Glutamatergic neuron (in vitro differentiated cells): ENCODE measurements at regions not wholly inside any gene's neighbourhood (a gene's known extent, or its start where the extent isn't known, plus 50 kb on each side); places are given as distances from the start of the nearest gene placed in this dataset.

Experiments used
- DNase-seq: peaks from one replicate; pipeline ENCODE4 v3.0.0; 2022
- H3K27ac Mint-ChIP-seq: one replicate; pipeline ENCODE4 v1.8.0; 2020; ENCODE audit warnings: mild to moderate bottlenecking, mixed read lengths, inconsistent platforms; ENCODE audit not compliant: unreplicated experiment
- H3K27me3 Mint-ChIP-seq: one replicate; pipeline ENCODE4 v1.8.0; 2020; ENCODE audit warnings: mild to moderate bottlenecking, moderate library complexity, mixed read lengths, inconsistent platforms; ENCODE audit not compliant: unreplicated experiment
- H3K36me3 Mint-ChIP-seq: one replicate; pipeline ENCODE4 v1.8.0; 2020; ENCODE audit warnings: mild to moderate bottlenecking, mixed read lengths, inconsistent platforms; ENCODE audit not compliant: unreplicated experiment
- H3K4me1 Mint-ChIP-seq: one replicate; pipeline ENCODE4 v1.8.0; 2020; ENCODE audit warnings: mild to moderate bottlenecking, low read depth, mixed read lengths, inconsistent platforms; ENCODE audit not compliant: unreplicated experiment
- H3K4me3 Mint-ChIP-seq: one replicate; pipeline ENCODE4 v1.8.0; 2020; ENCODE audit warnings: mild to moderate bottlenecking, mixed read lengths, inconsistent platforms; ENCODE audit not compliant: unreplicated experiment
- H3K9me3 Mint-ChIP-seq: one replicate; pipeline ENCODE4 v1.8.0; 2020; ENCODE audit warnings: mild to moderate bottlenecking, moderate library complexity, mixed read lengths, inconsistent platforms; ENCODE audit not compliant: unreplicated experiment
- TF ChIP-seq, protein P1 (sequence below): fragments of 200-600 bp; sonication (generic); IDR thresholded peaks from one replicate; pipeline ENCODE4 v1.5.0; 2021; ENCODE audit not compliant: partially characterized antibody, unreplicated experiment

DNA sequence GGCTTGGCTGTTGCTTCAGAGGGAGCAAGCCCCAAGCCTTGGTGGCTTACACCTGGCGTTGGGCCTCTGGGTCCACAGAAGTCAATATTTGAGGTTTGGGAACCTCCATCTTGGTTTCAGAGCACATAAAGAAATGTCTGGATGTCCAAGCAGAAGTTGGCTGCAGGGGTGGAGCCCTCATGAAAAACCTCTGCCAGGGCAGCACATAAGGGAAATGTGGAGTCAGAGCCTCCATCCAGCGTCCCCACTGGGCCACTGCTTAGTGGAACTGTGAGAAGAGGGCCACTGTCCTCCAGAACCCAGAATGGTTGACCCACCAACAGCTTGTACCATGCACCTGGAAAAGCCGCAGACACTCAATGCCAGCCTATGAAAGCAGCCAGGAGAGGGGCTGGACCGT lies 573.5 kb upstream of the ZWINT start:
- Mint-ChIP-seq H3K36me3 (peaks cover 6% of the 10 kb centered on the region), H3K4me1 (no peaks in the 10 kb centered on the region), H3K27me3 (no peaks in the 10 kb centered on the region), H3K27ac (no peak overlapping the region), H3K4me3 (no peak overlapping the region), H3K9me3 (peaks cover 3% of the 10 kb centered on the region)
- no peak for DNase-seq
- TF ChIP-seq, protein P1, sequence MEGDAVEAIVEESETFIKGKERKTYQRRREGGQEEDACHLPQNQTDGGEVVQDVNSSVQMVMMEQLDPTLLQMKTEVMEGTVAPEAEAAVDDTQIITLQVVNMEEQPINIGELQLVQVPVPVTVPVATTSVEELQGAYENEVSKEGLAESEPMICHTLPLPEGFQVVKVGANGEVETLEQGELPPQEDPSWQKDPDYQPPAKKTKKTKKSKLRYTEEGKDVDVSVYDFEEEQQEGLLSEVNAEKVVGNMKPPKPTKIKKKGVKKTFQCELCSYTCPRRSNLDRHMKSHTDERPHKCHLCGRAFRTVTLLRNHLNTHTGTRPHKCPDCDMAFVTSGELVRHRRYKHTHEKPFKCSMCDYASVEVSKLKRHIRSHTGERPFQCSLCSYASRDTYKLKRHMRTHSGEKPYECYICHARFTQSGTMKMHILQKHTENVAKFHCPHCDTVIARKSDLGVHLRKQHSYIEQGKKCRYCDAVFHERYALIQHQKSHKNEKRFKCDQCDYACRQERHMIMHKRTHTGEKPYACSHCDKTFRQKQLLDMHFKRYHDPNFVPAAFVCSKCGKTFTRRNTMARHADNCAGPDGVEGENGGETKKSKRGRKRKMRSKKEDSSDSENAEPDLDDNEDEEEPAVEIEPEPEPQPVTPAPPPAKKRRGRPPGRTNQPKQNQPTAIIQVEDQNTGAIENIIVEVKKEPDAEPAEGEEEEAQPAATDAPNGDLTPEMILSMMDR: no peak

- no peak for DNase-seq
- TF ChIP-seq, protein P1: no peak
- Mint-ChIP-seq H3K27ac (no peak overlapping the region), H3K9me3 (peaks cover 3% of the 10 kb centered on the region), H3K27me3 (no peaks in the 10 kb centered on the region), H3K36me3 (peaks cover 5% of the 10 kb centered on the region), H3K4me3 (no peak overlapping the region), H3K4me1 (no peaks in the 10 kb centered on the region)
These were observed 567.7 kb upstream of the ZWINT start for GRCh38 chr10:56928714-56929113.

DNA sequence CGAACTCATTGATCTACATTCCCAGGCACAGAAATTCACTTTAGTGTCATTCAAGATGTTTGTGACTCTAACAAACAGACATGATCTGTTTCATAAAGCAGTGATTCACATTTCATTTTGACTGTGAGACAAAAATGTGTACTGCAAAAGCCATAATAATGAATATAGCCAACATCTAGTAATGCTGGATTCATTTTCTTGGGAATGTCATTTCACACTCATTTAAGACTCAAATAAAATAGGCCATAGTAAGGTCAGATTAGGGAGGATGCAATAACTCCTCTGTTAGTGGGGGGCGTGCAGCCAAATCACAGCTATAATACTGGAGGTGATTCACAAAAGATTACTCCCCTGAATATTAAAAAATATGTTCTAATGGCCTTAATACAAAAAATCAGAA lies 566.6 kb upstream of the ZWINT start:
- Mint-ChIP-seq H3K4me1 (no peaks in the 10 kb centered on the region), H3K4me3 (no peak overlapping the region), H3K27me3 (no peaks in the 10 kb centered on the region), H3K9me3 (peaks cover 3% of the 10 kb centered on the region), H3K27ac (no peak overlapping the region), H3K36me3 (peaks cover 5% of the 10 kb centered on the region)
- TF ChIP-seq, protein P1: no peak
- DNase-seq: no peak

GRCh38 chr10:56920601-56921261 lies 559.7 kb upstream of the ZWINT start:
- Mint-ChIP-seq H3K36me3 (peaks cover 5% of the 10 kb centered on the region), H3K27ac (no peak overlapping the region), H3K9me3 (peaks cover 3% of the 10 kb centered on the region), H3K27me3 (no peaks in the 10 kb centered on the region), H3K4me3 (no peak overlapping the region), H3K4me1 (no peaks in the 10 kb centered on the region)
- TF ChIP-seq, protein P1: no peak
- DNase-seq: no peak

DNA sequence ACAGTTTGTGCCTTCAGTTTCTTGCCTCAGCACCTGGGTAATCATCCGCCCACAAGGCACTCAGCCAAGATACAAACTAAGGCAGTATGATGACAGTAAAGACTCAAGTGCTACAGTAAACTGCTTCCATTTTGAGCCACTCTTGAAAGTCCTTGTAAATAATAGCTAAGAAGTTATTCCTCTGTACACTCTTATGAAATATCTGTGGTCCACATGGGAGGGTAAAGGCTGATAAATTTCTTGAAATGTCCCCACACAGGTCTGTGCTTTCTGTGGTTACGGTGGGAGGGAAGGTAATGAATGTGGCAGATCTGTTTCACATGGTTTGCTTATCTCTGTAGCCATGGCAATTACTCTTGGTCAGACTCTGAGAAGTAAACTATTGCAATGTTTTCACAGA lies 551.0 kb upstream of the ZWINT start:
- Mint-ChIP-seq H3K36me3 (no peaks in the 10 kb centered on the region), H3K4me3 (no peak overlapping the region), H3K4me1 (no peaks in the 10 kb centered on the region), H3K27me3 (no peaks in the 10 kb centered on the region), H3K9me3 (peaks cover 2% of the 10 kb centered on the region), H3K27ac (no peak overlapping the region)
- TF ChIP-seq, protein P1: no peak
- DNase-seq: no peak
